GM19099 (cell line): ENCODE measurements at regions not wholly inside any gene's neighbourhood (a gene's known extent, or its start where the extent isn't known, plus 50 kb on each side); places are given as distances from the start of the nearest gene placed in this dataset.

Experiments
- POLR2A ChIP-seq: IDR thresholded peaks from 3 replicates; pipeline ENCODE4 v1.6.1; 2011; ENCODE audit warnings: low read depth; ENCODE audit not compliant: insufficient read length; ENCODE audit errors: extremely low read depth

DNA sequence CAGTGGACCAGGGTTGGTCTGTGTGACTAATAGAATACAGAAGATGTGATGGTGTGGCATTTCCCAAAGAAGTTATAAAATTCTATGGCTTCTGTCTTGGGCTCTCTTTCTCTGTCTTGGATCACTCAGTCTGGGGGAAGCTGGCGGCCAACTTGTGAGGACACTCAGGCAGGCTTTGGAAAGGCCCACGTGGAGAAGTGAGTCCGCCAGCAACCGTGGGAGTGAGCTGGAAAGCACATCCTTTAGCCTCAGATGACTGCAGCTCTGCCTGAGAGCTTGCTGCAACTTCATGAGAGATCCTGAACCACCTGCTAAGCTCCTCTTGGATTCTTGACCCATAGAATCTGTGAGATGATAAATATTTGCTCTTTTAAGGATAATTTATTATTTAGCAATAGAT is 72.0 kb upstream of the RASGRP1 start:
- no peak for TF ChIP-seq POLR2A

DNA sequence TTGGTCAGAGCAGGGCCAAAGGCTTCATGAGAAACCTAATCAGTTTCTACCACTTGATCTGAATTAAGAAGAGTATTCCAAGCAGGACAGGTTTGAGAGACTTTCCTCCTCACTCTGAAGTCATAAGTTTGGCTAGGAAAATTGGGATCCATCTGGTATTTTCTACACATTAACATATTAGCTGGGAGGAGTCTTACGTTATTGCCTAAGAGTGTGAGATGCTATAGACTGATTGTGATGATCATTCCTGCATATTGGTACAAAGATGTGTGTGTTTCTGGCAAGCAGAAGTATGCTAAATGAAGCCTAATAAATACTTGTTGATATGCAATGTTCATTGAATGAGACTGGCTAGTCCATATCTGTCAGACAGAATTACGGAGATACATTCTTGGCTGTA is 73.5 kb upstream of the RASGRP1 start:
- TF ChIP-seq POLR2A: no peak

DNA sequence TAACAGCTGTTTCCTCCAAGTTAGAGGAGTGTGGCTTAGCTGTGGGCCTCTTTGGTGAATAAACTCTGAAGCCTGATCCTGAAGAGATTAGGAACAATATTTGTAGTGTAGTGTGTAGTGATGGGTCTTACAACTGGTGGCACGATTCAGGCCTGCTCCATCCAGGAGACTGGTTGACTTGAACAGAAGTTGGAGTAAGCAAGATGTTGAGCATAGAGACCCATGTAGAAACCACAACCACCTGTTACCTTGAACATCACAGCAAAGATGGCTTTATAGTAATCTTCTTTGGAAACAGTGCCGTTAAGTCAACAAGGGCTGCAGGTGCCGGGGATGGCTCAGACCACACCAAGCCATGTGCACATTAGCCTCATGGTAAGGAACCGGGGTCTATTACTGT is 74.2 kb upstream of the RASGRP1 start:
- no peak for TF ChIP-seq POLR2A

DNA sequence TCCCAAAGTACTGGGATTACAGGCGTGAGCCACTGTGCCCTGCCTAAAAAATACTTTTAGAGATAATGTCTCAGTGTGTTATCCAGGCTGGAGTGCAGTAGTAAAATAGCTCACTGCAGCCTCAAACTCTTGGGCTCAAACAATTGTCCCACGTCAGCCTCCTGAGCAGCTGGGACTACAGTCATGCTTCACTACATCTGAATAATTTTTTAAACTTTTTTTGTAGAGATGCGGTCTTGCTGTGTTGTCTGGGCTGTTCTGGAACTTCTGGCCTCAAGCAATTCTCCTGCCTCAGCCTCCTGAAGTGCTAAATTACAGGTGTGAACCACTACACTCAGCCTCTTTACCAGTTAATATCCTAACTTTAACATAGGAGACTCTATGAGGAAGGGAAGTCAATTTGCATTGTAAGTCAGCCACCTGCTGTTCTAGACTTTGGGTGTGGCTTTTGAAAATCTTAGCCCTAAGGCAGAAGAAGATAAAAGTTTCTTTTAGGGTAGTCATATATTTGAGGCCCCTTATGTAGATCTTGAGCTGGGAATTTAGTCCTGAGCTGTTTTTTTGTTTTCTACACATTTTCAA is 78.2 kb upstream of the RASGRP1 start:
- TF ChIP-seq POLR2A: no peak

DNA sequence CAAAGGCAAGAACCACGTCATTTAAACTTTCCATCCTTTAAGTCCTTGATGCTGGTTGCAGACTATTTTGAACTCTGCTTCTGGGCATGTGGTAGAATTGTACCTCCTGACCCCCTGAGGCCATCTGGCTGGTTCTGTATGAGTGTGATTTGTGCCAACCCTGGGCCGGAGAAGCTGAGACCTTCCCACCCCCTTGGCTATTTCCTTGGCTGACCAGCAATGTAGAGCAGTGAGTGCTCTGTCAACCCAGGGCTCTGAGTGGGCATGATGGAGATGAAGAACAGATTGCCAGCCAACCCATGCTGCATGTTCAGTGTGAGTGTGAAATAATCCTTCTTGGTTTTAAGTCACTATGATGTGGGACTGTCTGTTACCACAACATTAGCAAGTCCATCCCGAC is 82.1 kb upstream of the RASGRP1 start:
- no peak for TF ChIP-seq POLR2A

DNA sequence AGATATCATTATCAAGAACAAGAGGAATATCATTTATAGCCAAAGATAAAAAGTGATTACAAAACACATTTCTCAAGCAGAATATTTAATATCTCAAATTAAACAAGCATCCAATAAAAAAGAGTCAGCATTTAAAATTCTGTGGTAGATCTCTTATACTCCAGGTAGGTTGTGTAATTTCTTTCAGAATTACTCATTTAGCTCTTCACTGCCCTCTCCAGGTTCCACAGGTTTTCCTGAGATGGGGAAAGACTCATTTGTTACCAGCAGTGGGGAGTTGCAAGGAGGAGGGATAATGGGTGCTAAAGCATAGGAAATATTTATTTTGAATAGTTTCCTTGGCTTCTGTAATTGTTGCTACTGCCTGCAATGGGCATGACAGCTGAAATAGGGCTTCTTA is 83.1 kb upstream of the RASGRP1 start:
- no peak for TF ChIP-seq POLR2A

DNA sequence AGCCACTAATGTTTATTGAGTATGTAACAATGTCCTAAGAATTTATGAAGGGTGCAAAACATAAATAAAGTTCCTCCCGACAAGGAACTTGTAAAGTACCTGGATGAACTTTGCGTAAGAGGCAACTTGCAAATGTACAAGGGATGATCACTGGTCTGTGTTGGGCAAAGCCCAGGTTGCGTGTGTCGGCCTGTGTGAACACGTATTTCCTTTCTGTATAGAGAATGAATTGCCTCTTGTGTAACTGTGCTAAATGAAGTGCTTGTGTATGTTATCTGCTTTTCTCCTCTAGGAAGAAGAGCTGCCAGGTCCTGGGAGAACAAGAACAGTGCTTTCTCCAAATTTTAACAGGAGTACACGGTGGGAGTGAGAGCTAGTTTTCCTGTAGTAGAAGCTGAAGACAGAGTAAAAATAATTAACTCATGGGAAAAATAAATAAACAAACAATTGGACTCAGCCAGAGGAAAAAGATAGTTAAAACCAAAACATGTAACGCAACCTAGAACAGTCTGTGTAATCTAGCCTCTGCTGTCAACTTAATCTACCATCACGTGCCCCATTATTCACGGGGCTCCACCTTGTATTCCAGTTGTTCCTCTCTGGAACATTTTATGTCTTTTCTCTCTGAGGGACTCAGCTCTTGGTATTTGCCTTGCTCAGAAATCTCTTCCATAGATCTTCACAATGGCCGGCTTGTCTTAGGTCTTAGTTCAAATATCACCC is 83.7 kb upstream of the RASGRP1 start:
- no peak for TF ChIP-seq POLR2A

DNA sequence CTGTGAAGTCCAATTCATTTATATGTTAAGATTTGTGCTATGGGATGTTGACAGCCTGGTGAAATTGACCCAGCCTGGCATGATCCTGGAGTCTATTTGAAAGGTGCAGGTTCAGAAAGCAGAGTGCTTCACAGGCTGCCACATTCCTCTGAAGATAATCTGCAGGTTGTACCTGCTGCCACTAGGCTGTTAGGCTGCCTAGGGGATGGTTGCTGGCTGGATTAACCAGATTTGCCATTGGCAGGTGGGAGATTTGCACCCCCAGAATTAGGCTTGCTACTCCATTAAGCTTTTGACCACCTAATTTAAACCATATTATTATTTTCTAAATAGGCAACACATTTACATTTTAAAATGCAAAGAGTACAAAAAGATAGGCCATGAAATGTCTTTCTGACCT is 85.8 kb upstream of the RASGRP1 start:
- no peak for TF ChIP-seq POLR2A

DNA sequence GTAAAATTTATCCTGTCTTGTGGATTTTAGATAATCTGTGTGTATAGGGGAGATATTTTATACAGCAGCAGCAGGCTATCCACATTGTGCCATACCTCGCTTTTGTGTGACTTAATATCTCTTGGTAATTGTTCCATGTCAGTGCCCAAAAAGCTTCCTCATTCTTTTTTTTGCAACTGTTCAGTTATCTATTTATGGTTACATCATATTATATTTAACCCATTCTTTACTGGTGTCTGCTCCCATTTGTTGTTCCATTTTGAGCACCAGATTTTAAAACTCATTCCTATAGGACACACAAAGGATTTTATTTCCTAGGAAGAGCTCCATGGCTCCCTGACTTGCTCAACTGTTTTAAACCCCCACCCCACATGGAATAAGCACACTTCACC is 86.3 kb upstream of the RASGRP1 start:
- peak; percentile 8 for TF ChIP-seq POLR2A

DNA sequence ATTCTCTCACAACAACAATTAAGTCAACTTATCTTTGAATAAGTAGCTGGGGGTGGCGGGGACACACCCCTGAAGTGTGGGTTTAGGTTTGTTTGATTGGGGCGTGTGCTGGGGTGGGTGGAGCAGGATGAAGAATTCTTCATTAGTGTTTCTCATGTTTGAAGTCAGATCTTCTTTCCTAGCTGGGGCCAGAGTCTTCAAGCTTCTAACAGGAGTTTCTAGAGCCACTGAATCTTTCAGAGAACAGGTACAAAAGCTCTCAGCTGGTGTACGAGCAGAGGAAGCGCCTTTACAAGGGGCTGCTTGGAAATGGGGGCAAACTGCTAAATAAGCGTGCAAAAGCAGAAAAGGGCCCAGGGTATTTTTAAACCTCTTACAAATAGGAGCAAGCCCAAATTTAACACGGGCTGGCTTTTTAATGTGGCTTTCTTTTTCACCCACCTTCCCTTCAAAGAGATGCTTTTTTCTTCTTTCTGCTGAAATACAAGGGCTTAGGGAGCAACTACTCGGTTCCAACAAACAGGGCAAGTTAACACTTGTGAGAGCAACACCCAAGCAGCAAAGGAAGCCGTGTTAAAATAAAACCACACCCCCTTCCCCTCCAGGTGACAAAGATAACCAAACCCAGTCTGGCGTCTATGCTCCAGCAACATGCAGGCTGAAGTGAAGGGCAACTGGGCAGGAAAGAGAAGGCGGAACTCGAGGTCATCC is 86.9 kb upstream of the RASGRP1 start:
- peak; percentile 37 for TF ChIP-seq POLR2A

DNA sequence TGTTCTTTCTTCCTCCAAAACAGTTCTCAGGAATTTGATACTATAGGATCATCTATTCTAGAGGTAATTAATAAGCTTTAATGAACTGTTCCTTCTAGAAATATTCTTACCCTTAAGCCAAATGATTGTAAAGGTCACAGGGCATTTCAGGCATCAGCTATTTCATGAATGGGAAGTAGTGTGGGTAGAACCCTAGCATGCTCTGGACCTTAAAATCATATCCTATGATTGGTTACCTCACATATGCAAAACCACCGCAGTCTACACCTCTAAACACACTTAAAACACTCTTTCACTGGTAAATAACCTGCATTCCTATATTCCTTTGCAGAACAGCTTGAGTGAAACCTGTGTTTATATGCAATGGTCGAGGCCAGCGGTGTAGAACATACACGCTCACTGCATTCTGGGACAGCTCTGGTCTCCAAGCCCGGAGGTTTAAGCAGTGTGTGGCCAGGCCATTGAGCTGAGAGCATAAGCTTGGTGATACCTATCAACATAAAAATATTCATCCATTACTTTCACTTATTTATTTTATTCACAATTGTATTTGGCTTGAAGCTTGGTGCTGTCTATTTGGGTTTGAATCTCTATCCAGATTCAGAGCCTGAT is 87.7 kb upstream of the RASGRP1 start:
- TF ChIP-seq POLR2A: no peak

DNA sequence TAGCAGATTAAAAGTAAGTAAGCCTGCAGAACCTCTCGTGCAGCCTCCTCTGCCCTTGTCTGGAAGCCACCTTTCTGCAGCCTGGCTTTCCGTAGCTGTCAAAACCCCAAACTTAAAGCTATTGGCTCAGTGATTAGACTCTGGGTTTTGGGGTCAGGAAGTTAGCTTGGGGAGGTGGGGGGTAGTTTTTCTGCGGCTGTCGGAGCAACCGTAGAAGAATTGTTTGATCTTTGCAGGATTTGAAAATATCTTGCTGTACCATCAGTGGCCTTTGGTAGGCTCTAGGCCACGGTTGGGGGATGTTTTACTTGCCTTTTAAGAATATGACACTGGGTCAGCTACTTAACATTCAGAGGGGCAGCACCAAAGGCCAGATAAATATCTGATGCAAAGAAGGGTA is 88.4 kb upstream of the RASGRP1 start:
- no peak for TF ChIP-seq POLR2A

DNA sequence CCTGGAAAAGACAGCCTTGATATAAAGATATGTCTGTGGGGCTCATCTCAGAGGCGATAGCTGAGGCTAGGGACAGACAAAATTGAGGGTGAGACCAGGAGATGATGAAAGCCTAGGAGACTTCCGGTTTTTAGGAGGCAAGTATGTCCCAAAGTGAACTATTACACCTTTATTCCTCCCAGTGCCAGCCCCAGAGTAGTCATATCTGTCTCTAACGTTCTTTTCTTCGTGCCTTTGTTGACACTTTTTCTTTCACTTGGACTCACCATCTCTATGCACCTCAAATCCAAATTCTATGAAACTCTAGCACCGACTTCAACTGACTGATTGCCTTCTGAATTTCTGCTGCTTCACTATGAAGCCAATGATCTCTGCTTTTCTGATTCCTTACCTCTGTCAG is 93.8 kb upstream of the RASGRP1 start:
- no peak for TF ChIP-seq POLR2A

DNA sequence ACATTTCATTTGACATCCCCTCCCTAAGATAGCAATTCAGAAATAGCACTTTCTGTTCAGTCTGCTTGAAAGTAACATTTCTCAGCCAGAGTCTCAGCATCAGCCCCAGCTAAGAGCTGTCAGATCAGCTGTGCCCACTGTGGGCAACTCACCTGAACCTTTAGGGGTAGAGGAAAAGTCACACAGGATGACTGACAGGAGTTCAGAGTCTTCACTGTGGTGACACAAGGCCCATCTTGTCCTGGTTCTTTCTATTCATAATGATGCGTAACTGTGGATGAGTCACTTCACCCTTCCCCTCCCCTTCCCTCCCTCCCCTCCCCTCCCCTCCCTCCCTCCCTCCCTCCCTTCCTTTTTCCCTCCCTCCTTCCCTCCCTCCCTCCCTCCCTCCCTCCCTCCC is 96.1 kb upstream of the RASGRP1 start:
- no peak for TF ChIP-seq POLR2A

DNA sequence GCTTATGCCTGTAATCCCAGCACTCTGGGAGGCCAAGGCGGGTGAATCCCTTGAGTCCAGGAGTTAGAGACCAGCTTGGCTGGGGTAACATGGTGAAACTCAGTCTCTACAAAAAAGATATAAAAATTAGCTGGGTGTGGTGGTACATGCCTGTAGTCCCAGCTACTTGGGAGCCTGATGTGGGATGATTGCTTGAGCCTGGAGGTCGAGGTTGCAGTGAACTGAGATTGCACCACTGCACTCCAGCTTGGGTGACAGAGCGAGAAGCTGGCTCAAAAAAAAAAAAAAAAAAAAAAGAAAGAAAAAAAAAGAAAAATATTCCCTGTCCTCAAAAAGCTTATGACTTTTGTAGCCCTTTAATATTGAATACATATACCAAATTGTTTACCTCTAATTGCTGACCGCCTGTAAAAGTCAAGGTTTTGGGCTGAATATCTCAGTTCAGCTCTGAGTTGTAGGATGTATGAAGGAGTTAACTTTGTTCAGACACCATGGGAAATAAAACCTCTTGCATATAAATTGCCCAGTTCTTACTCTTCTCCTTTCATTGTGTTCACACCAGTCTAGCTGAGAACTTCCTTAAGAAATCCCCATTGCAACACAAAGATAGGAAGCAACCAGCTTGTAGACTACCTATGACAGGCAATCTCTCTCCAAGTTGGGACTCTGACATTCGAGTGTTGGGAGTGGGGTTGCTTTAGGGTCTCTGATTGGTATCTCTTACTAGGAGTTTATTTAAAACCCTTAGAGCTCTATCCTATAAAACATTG is 97.6 kb upstream of the RASGRP1 start:
- no peak for TF ChIP-seq POLR2A
